ENCODE measurements at regions not wholly inside any gene's neighbourhood (a gene's known extent, or its start where the extent isn't known, plus 50 kb on each side); places are given as distances from the start of the nearest gene placed in this dataset.

DNA sequence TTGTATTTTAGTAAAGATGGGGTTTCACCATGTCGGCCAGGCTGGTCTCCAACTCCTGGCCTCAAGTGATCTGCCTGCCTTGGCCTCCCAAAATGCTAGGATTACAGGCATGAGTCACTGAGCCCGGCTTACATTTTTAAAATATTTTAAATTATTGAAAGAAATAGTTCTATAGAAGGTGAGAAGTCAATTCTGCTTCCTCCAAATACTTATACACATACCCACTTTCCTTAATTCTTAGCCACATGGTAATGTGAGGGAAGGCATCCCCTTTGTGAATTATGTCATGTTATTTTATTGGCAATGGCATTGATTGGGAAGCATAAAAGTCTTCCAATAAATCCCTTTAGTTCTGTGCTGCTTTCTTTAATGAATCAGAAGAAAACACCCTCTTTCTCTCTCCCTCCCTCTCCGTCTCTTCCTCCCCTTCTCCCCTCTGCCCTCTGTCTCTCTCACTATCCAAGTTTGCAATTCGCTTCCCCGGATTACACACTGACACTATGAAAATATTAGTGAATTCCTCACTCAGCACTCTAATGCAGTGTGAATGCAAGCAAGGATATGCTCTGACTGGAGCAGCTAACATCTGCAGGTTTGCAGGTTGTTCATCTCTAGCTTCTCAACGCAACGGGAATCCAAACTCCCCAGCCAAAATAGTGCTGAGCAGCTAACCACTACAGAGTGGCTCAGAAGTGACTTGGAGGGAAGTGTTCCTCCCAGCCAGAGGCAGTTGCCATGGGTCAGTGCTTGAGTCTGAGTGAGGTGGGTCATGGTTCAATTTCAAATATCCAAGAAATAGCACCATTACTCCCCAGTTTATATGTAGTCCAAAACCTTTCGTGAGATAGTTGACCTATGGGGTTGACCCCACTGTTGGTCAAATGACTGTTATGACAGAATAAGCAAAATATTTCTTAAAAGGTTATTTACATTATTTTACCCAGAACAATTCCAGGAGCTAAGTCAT, 77.8 kb upstream of the CD55 start:
- TF ChIP-seq CEBPB (IDR thresholded peaks at IDR 0.05) (no peak), NFIC (IDR thresholded peaks at IDR 0.05) (no peak), MAX (IDR thresholded peaks at IDR 0.05) (no peak), ZBTB7A (IDR thresholded peaks at IDR 0.05; ENCODE audit: low read depth) (no peak), RAD21 (IDR thresholded peaks at IDR 0.05; ENCODE audit: low read depth) (no peak), TAF1 (IDR thresholded peaks at IDR 0.05; ENCODE audit: low read depth) (no peak), TCF12 (IDR thresholded peaks at IDR 0.05; ENCODE audit: low read depth) (no peak), TEAD4 (IDR thresholded peaks at IDR 0.05) (no peak), EP300 (IDR thresholded peaks at IDR 0.05; ENCODE audit: borderline replicate concordance) (no peak), FOXM1 (IDR thresholded peaks at IDR 0.05; ENCODE audit: borderline replicate concordance, low read depth) (no peak), USF1 (IDR thresholded peaks at IDR 0.05) (no peak)
- TF ChIP-seq, protein P1, sequence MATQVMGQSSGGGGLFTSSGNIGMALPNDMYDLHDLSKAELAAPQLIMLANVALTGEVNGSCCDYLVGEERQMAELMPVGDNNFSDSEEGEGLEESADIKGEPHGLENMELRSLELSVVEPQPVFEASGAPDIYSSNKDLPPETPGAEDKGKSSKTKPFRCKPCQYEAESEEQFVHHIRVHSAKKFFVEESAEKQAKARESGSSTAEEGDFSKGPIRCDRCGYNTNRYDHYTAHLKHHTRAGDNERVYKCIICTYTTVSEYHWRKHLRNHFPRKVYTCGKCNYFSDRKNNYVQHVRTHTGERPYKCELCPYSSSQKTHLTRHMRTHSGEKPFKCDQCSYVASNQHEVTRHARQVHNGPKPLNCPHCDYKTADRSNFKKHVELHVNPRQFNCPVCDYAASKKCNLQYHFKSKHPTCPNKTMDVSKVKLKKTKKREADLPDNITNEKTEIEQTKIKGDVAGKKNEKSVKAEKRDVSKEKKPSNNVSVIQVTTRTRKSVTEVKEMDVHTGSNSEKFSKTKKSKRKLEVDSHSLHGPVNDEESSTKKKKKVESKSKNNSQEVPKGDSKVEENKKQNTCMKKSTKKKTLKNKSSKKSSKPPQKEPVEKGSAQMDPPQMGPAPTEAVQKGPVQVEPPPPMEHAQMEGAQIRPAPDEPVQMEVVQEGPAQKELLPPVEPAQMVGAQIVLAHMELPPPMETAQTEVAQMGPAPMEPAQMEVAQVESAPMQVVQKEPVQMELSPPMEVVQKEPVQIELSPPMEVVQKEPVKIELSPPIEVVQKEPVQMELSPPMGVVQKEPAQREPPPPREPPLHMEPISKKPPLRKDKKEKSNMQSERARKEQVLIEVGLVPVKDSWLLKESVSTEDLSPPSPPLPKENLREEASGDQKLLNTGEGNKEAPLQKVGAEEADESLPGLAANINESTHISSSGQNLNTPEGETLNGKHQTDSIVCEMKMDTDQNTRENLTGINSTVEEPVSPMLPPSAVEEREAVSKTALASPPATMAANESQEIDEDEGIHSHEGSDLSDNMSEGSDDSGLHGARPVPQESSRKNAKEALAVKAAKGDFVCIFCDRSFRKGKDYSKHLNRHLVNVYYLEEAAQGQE (IDR thresholded peaks at IDR 0.05; ENCODE audit: low read depth), result no peak
